ENCODE measurements at regions not wholly inside any gene's neighbourhood (a gene's known extent, or its start where the extent isn't known, plus 50 kb on each side); places are given as distances from the start of the nearest gene placed in this dataset.

DNA sequence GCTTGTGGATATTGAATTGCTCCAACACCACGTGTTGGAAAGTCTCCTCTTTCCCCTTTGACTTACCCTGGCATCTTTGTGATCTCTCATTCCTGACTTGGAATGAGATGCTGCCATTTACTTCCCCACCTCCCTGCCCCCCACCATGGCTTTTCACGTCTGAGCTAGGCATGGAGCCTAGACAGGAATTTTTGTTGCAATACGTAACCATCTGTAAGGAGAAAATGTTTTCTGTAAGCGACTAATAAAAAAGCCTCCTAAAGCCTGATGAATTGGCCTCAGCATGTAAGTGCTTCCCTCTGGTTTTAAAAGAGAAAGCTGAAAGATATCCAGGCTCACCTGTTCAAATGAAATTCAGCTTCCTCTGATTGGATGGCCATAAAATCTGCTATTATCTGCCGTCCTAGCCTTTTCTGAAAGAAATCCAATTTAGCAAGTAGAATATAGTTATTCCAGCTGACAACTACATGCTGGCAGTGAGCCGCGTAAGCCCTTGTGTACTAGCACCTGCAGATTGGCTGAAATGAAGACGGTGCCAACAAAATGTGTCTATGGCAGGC is 200.1 kb downstream of the NSG2 start:
- Histone ChIP-seq H3K27ac (no peak overlapping the region), H3K9me3 (ENCODE audit: low read depth) (no peaks in the 10 kb centered on the region), H3K4me3 (no peak overlapping the region), H3K79me2 (ENCODE audit: low read depth) (no peaks in the 10 kb centered on the region), H3K9ac (no peak overlapping the region), H3F3A (ENCODE audit: low read depth) (peaks cover 18% of the 10 kb centered on the region), H3K36me3 (no peaks in the 10 kb centered on the region), H2AFZ (replicated peaks) (no peak overlapping the region), H3K27me3 (no peaks in the 10 kb centered on the region), H3K4me1 (peaks cover 16% of the 10 kb centered on the region), H4K20me1 (ENCODE audit: low read depth) (no peaks in the 10 kb centered on the region), H3K4me2 (no peak overlapping the region)
- DNase-seq (ENCODE audit: low spot score) = no peak
- no peak for TF ChIP-seq EZH2 (IDR thresholded peaks at IDR 0.05)
- TF ChIP-seq, protein P1, sequence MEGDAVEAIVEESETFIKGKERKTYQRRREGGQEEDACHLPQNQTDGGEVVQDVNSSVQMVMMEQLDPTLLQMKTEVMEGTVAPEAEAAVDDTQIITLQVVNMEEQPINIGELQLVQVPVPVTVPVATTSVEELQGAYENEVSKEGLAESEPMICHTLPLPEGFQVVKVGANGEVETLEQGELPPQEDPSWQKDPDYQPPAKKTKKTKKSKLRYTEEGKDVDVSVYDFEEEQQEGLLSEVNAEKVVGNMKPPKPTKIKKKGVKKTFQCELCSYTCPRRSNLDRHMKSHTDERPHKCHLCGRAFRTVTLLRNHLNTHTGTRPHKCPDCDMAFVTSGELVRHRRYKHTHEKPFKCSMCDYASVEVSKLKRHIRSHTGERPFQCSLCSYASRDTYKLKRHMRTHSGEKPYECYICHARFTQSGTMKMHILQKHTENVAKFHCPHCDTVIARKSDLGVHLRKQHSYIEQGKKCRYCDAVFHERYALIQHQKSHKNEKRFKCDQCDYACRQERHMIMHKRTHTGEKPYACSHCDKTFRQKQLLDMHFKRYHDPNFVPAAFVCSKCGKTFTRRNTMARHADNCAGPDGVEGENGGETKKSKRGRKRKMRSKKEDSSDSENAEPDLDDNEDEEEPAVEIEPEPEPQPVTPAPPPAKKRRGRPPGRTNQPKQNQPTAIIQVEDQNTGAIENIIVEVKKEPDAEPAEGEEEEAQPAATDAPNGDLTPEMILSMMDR (IDR thresholded peaks at IDR 0.05) = no peak
- TF ChIP-seq EZH2phosphoT487 (IDR thresholded peaks at IDR 0.05) = no peak
- peaks cover 16% of the 10 kb centered on the region for H3K4me1 Mint-ChIP-seq
- H3K9me3 Mint-ChIP-seq = no peaks in the 10 kb centered on the region
- H3K4me3 Mint-ChIP-seq = no peak overlapping the region
- H3K36me3 Mint-ChIP-seq = no peaks in the 10 kb centered on the region
- peaks cover 5% of the 10 kb centered on the region for H3K27me3 Mint-ChIP-seq (ENCODE audit: insufficient read depth, low read depth)
- H3K27ac Mint-ChIP-seq = peak overlapping the region; percentile 76

DNA sequence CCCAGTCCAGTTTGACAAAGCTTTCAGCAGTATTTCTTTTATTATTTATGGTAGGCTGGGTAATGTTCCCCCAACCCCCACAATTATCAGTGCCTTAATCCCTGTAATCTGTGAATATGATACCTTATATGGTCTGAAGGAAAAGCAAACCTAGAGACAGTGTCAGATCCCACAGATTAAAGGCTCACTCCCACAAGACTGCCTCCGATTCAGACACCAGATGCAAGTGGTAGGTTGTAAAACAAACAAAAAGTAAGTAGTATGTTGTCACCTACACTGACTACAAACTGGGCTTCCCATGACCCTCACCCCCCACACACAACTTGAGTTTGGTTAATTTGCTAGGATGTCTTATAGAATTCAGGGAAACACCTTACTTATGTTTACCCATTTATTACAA is 201.2 kb downstream of the NSG2 start:
- Mint-ChIP-seq H3K4me1 (peaks cover 16% of the 10 kb centered on the region), H3K27ac (no peak overlapping the region), H3K36me3 (no peaks in the 10 kb centered on the region), H3K9me3 (no peaks in the 10 kb centered on the region), H3K4me3 (no peak overlapping the region), H3K27me3 (ENCODE audit: insufficient read depth, low read depth) (peaks cover 5% of the 10 kb centered on the region)
- Histone ChIP-seq H3K4me3 (no peak overlapping the region), H3K9me3 (ENCODE audit: low read depth) (no peaks in the 10 kb centered on the region), H3F3A (ENCODE audit: low read depth) (peaks cover 18% of the 10 kb centered on the region), H3K4me1 (peaks cover 16% of the 10 kb centered on the region), H3K79me2 (ENCODE audit: low read depth) (no peaks in the 10 kb centered on the region), H3K27me3 (no peaks in the 10 kb centered on the region), H3K4me2 (no peak overlapping the region), H3K36me3 (no peaks in the 10 kb centered on the region), H3K9ac (no peak overlapping the region), H4K20me1 (ENCODE audit: low read depth) (no peaks in the 10 kb centered on the region), H3K27ac (no peak overlapping the region), H2AFZ (replicated peaks) (no peak overlapping the region)
- DNase-seq (ENCODE audit: low spot score) = no peak
- no peak for TF ChIP-seq EZH2 (IDR thresholded peaks at IDR 0.05)
- TF ChIP-seq, protein P1 (IDR thresholded peaks at IDR 0.05) = no peak
- TF ChIP-seq EZH2phosphoT487 (IDR thresholded peaks at IDR 0.05) = no peak

DNA sequence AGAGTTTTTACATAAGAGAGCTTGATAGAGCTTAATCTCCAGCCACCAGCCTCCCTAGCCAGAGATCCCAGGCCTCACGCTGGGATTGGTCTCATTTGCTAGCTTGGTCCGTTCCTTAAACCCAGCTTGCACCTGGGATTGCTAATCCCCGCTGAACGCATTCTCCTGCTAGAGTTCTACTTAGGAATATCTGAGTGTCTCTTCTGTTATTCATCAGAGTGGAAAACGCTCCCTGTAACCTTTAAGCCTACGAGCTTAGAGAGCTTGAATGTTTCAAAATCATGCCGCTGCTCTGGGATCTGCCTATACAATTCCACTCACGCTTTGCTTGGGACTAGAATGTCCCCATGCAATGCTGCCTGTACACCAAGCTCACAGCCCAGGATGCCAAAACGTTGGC is 201.8 kb downstream of the NSG2 start:
- peak; percentile 76 for DNase-seq (ENCODE audit: low spot score)
- peaks cover 5% of the 10 kb centered on the region for H3K27me3 Mint-ChIP-seq (ENCODE audit: insufficient read depth, low read depth)
- H3K27ac Mint-ChIP-seq = peak overlapping the region; percentile 8
- no peaks in the 10 kb centered on the region for H3K36me3 Mint-ChIP-seq
- no peak for TF ChIP-seq EZH2phosphoT487 (IDR thresholded peaks at IDR 0.05)
- H3K9me3 Mint-ChIP-seq = no peaks in the 10 kb centered on the region
- H3K4me3 Mint-ChIP-seq = no peak overlapping the region
- no peak overlapping the region for H3K9ac ChIP-seq
- no peak overlapping the region for H3K27ac ChIP-seq
- H3K9me3 ChIP-seq (ENCODE audit: low read depth) = no peaks in the 10 kb centered on the region
- H3K4me1 Mint-ChIP-seq = peaks cover 16% of the 10 kb centered on the region
- peaks cover 16% of the 10 kb centered on the region for H3K4me1 ChIP-seq
- H3K4me2 ChIP-seq = no peak overlapping the region
- H3K4me3 ChIP-seq = no peak overlapping the region
- no peaks in the 10 kb centered on the region for H3K27me3 ChIP-seq
- peaks cover 18% of the 10 kb centered on the region for H3F3A ChIP-seq (ENCODE audit: low read depth)
- no peaks in the 10 kb centered on the region for H4K20me1 ChIP-seq (ENCODE audit: low read depth)
- H2AFZ ChIP-seq (replicated peaks) = no peak overlapping the region
- H3K36me3 ChIP-seq = no peaks in the 10 kb centered on the region
- H3K79me2 ChIP-seq (ENCODE audit: low read depth) = no peaks in the 10 kb centered on the region

DNA sequence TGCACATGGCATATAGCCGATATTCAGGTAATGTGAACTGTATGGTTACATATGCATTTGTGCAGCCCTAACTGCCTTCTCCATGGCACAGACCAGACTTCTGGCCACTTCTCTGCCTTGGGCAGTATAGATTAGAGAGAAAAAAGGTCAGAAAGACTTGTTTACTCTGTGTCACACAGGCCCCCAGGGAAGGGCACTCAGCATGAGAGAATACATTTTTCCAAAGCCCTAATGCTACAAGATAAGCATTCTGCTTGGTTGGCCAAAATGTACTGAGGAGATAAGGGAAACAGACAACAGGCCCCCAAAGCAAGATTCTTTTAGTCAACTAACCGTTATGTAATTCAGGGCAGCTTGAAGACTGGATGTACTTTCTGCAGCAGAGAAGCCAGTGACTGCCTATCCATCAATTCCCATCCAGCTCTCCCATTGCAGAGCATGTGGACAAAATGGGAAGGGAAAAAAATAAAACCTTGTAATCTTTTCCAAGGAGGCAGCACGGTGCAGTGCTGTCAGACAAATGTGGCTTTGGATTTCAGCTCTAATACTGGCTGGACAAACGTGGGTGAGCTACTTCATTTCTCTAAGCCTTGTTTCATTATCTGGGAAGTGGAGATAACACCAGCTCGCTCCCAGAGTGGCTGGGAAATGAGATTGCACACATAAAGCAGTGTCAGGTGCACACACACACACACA is 205.9 kb downstream of the NSG2 start:
- no peak overlapping the region for H3K9ac ChIP-seq
- Mint-ChIP-seq H3K27ac (no peak overlapping the region), H3K36me3 (no peaks in the 10 kb centered on the region), H3K4me3 (no peak overlapping the region), H3K27me3 (ENCODE audit: insufficient read depth, low read depth) (peaks cover 3% of the 10 kb centered on the region), H3K4me1 (peaks cover 11% of the 10 kb centered on the region), H3K9me3 (no peaks in the 10 kb centered on the region)
- TF ChIP-seq EZH2phosphoT487 (IDR thresholded peaks at IDR 0.05) = no peak
- TF ChIP-seq, protein P1 (IDR thresholded peaks at IDR 0.05) = no peak
- TF ChIP-seq EZH2 (IDR thresholded peaks at IDR 0.05) = no peak
- no peak overlapping the region for H3K27ac ChIP-seq
- H2AFZ ChIP-seq (replicated peaks) = no peak overlapping the region
- H3K4me3 ChIP-seq = no peak overlapping the region
- DNase-seq (ENCODE audit: low spot score) = no peak
- H3K79me2 ChIP-seq (ENCODE audit: low read depth) = no peaks in the 10 kb centered on the region
- H3K36me3 ChIP-seq = no peaks in the 10 kb centered on the region
- no peaks in the 10 kb centered on the region for H3K9me3 ChIP-seq (ENCODE audit: low read depth)
- H4K20me1 ChIP-seq (ENCODE audit: low read depth) = no peaks in the 10 kb centered on the region
- H3K27me3 ChIP-seq = no peaks in the 10 kb centered on the region
- peaks cover 18% of the 10 kb centered on the region for H3F3A ChIP-seq (ENCODE audit: low read depth)
- peaks cover 11% of the 10 kb centered on the region for H3K4me1 ChIP-seq
- no peak overlapping the region for H3K4me2 ChIP-seq

All from neural progenitor cell (in vitro differentiated cells).